ENCODE measurements at regions not wholly inside any gene's neighbourhood (a gene's known extent, or its start where the extent isn't known, plus 50 kb on each side); places are given as distances from the start of the nearest gene placed in this dataset.

DNA sequence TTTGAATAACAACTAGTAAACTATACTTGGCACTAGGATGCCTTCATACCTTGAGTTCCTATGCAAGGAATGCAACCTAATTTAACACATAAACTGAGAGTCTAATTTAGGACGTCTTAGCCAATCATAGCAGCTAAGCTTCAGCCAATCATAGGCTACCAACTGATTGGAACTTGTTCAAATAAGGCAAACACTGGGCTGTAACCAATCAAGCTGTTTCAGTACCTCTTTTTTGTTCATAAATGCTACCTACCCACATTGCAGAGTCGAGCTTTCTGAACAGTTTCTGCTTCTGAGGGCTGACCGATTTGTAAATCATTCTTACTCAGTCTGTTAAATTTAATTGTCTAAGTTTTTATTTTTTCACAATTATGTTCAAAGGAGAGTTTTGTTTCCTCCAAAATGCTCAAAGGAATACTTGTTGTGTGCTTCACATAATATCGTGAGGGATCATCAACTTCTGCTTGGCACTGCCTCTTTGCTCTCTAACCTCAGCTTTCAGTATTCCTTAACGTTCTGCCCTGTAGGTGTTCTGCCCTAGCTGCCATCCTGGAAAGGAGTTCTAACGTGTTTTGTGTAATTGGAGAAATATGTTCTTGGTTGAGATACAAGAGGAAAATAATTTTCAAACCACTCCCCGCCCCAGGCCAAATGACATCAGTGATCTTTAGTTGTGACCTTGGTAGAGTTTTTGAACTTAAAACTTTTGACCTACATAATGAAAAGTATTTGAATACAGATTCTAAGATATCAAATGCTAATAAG, 380.4 kb upstream of the MIS18BP1 start:
- no peaks in the 10 kb centered on the region for H3K4me1 ChIP-seq (ENCODE audit: insufficient read depth, insufficient read length)
- DNase-seq (ENCODE audit: low read depth, low spot score): no peak
- H3K9me3 ChIP-seq (ENCODE audit: insufficient read depth, low read length): no peaks in the 10 kb centered on the region; the same call in 1 of the 2 replicates

DNA sequence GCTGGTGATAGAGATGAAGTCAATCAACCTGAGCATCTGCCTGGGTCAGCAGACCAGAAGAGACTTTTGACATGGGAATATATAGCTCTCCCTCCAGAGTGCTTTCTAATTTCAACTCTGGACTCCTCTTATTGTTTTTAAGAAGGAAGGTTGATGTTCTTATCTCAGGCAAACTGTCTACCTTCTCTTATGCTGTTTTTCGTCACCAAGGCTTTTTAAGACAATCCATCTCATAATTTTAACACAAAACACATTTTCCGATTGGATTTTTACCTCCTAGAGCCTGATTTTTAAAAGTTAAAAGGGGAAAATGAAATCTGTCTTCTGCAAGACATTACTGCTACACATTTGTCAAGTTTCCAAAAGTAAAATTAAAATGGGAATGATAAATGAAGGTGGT, 368.7 kb upstream of the MIS18BP1 start:
- Histone ChIP-seq H3K4me1 (ENCODE audit: insufficient read depth, insufficient read length) (no peaks in the 10 kb centered on the region), H3K36me3 (ENCODE audit: insufficient read depth, insufficient read length, low read length) (no peaks in the 10 kb centered on the region), H3K27me3 (ENCODE audit: insufficient read depth, insufficient read length) (no peaks in the 10 kb centered on the region), H3K9ac (ENCODE audit: insufficient read length, low read depth) (no peak overlapping the region), H3K9me3 (ENCODE audit: insufficient read depth, low read length) (no peaks in the 10 kb centered on the region), H3K4me3 (ENCODE audit: insufficient read length, low read depth) (no peak overlapping the region)
- DNase-seq (ENCODE audit: low read depth, low spot score): no peak
- TF ChIP-seq YY1 (IDR thresholded peaks at IDR 0.05; ENCODE audit: insufficient read depth, insufficient read length) (no peak), SUZ12 (IDR thresholded peaks at IDR 0.05; ENCODE audit: extremely low read depth, insufficient read depth, insufficient read length) (no peak), ZNF274 (IDR thresholded peaks at IDR 0.05; ENCODE audit: low read depth, low read length) (no peak)

More for the DNA sequence above, 380.4 kb upstream of the MIS18BP1 start:
- Histone ChIP-seq H3K4me3 (ENCODE audit: insufficient read length, low read depth) (no peak overlapping the region), H3K9ac (ENCODE audit: insufficient read length, low read depth) (no peak overlapping the region), H3K36me3 (ENCODE audit: insufficient read depth, insufficient read length, low read length) (no peaks in the 10 kb centered on the region), H3K27me3 (ENCODE audit: insufficient read depth, insufficient read length) (no peaks in the 10 kb centered on the region)
- TF ChIP-seq SUZ12 (IDR thresholded peaks at IDR 0.05; ENCODE audit: extremely low read depth, insufficient read depth, insufficient read length): no peak
- TF ChIP-seq YY1 (IDR thresholded peaks at IDR 0.05; ENCODE audit: insufficient read depth, insufficient read length): no peak
- TF ChIP-seq ZNF274 (IDR thresholded peaks at IDR 0.05; ENCODE audit: low read depth, low read length): no peak

DNA sequence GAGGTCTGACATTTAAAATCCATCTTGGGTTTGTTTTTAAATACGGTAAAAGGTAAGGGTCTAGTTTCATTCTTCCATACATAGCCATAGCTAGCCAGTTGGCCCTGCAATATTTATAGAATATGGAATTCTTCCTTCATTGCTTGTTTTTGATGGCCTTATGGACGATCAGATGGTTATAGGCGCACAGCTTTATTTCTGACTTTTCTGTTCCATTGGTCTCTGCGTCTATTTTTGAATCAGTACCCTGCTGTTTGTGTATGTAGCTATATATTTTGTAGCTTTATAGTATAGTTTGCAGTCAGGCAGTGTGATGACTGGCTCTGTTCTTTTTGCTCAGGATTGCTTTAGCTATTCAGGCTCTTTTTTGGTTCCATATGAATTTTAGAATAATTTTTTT, 366.8 kb upstream of the MIS18BP1 start:
- TF ChIP-seq SUZ12 (IDR thresholded peaks at IDR 0.05; ENCODE audit: extremely low read depth, insufficient read depth, insufficient read length): no peak
- no peak for TF ChIP-seq ZNF274 (IDR thresholded peaks at IDR 0.05; ENCODE audit: low read depth, low read length)
- no peak for TF ChIP-seq YY1 (IDR thresholded peaks at IDR 0.05; ENCODE audit: insufficient read depth, insufficient read length)
- no peak overlapping the region for H3K9ac ChIP-seq (ENCODE audit: insufficient read length, low read depth)
- no peak for DNase-seq (ENCODE audit: low read depth, low spot score)
- H3K36me3 ChIP-seq (ENCODE audit: insufficient read depth, insufficient read length, low read length): no peaks in the 10 kb centered on the region
- no peaks in the 10 kb centered on the region for H3K4me1 ChIP-seq (ENCODE audit: insufficient read depth, insufficient read length)
- H3K27me3 ChIP-seq (ENCODE audit: insufficient read depth, insufficient read length): no peaks in the 10 kb centered on the region
- H3K4me3 ChIP-seq (ENCODE audit: insufficient read length, low read depth): no peak overlapping the region
- no peaks in the 10 kb centered on the region for H3K9me3 ChIP-seq (ENCODE audit: insufficient read depth, low read length)

DNA sequence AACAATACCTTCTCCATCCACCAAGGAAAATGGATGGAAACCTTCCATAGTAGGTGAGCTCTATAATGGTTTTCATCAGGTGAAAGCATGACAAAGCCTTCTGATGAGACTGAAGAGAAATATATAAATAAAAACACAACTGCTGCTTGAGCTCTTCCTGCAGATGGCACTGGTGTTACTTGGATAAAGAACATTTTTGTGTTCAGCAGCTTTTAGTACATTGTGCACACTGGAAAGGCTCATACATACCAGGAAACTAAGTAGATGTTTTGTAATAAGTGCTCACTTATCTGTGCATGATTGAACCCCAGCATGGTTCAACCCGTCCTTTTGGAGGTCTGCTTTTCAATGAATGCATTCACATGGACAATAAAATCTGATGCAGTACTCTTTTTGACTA, 357.3 kb upstream of the MIS18BP1 start:
- no peak for TF ChIP-seq SUZ12 (IDR thresholded peaks at IDR 0.05; ENCODE audit: extremely low read depth, insufficient read depth, insufficient read length)
- no peak for TF ChIP-seq ZNF274 (IDR thresholded peaks at IDR 0.05; ENCODE audit: low read depth, low read length)
- TF ChIP-seq YY1 (IDR thresholded peaks at IDR 0.05; ENCODE audit: insufficient read depth, insufficient read length): no peak
- H3K9ac ChIP-seq (ENCODE audit: insufficient read length, low read depth): no peak overlapping the region
- DNase-seq (ENCODE audit: low read depth, low spot score): no peak
- H3K36me3 ChIP-seq (ENCODE audit: insufficient read depth, insufficient read length, low read length): no peaks in the 10 kb centered on the region
- H3K9me3 ChIP-seq (ENCODE audit: insufficient read depth, low read length): no peaks in the 10 kb centered on the region
- no peaks in the 10 kb centered on the region for H3K4me1 ChIP-seq (ENCODE audit: insufficient read depth, insufficient read length)
- no peaks in the 10 kb centered on the region for H3K27me3 ChIP-seq (ENCODE audit: insufficient read depth, insufficient read length)
- no peak overlapping the region for H3K4me3 ChIP-seq (ENCODE audit: insufficient read length, low read depth)

DNA sequence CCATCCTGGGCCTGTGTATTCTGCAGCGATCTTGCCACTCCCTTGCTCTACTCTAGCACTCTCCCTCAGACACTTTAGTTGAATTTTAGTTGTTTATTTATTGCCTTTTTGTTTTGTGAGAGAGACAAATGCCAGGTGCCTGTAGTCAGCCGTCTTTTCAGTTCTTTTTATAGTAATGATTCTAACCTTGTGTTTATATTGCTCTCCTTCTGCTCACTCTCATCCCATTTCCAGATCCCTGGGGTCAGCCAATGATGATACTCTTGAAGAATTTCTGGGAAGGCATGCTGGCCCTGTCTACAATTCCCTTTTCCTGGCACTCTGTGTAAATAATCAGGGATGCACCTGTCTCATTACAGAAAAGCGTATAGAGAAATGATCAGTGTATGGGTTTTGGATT, 334.1 kb upstream of the MIS18BP1 start:
- no peak for TF ChIP-seq SUZ12 (IDR thresholded peaks at IDR 0.05; ENCODE audit: extremely low read depth, insufficient read depth, insufficient read length)
- TF ChIP-seq YY1 (IDR thresholded peaks at IDR 0.05; ENCODE audit: insufficient read depth, insufficient read length): no peak
- TF ChIP-seq ZNF274 (IDR thresholded peaks at IDR 0.05; ENCODE audit: low read depth, low read length): no peak
- H3K4me3 ChIP-seq (ENCODE audit: insufficient read length, low read depth): no peak overlapping the region
- no peaks in the 10 kb centered on the region for H3K4me1 ChIP-seq (ENCODE audit: insufficient read depth, insufficient read length)
- DNase-seq (ENCODE audit: low read depth, low spot score): no peak
- no peaks in the 10 kb centered on the region for H3K9me3 ChIP-seq (ENCODE audit: insufficient read depth, low read length)
- no peaks in the 10 kb centered on the region for H3K36me3 ChIP-seq (ENCODE audit: insufficient read depth, insufficient read length, low read length)
- H3K27me3 ChIP-seq (ENCODE audit: insufficient read depth, insufficient read length): no peaks in the 10 kb centered on the region
- H3K9ac ChIP-seq (ENCODE audit: insufficient read length, low read depth): no peak overlapping the region

DNA sequence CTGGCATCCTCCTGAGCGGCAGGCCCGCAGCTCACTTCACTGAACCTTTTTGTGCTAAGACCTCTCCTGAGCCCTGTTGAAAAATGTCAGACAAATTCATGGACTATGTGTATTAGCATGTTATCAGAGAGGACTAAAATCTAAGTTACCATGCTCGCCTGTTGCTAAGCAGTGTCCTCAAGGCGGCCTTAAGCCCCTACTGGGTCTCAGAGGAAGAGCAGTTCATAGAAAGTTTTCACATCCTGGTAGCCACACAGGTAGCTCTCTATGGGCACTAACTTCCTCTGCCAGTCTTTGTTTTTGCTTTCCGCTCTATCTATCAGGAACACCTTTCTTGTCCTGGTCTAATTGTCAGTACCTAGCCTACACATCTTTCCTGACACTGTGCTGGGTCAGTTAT, 306.6 kb upstream of the MIS18BP1 start:
- no peaks in the 10 kb centered on the region for H3K9me3 ChIP-seq (ENCODE audit: insufficient read depth, low read length)
- no peak for DNase-seq (ENCODE audit: low read depth, low spot score)
- no peak overlapping the region for H3K4me3 ChIP-seq (ENCODE audit: insufficient read length, low read depth)
- H3K9ac ChIP-seq (ENCODE audit: insufficient read length, low read depth): no peak overlapping the region
- TF ChIP-seq ZNF274 (IDR thresholded peaks at IDR 0.05; ENCODE audit: low read depth, low read length): no peak
- no peak for TF ChIP-seq YY1 (IDR thresholded peaks at IDR 0.05; ENCODE audit: insufficient read depth, insufficient read length)
- no peak for TF ChIP-seq SUZ12 (IDR thresholded peaks at IDR 0.05; ENCODE audit: extremely low read depth, insufficient read depth, insufficient read length)
- no peaks in the 10 kb centered on the region for H3K27me3 ChIP-seq (ENCODE audit: insufficient read depth, insufficient read length)
- H3K4me1 ChIP-seq (ENCODE audit: insufficient read depth, insufficient read length): no peaks in the 10 kb centered on the region
- no peaks in the 10 kb centered on the region for H3K36me3 ChIP-seq (ENCODE audit: insufficient read depth, insufficient read length, low read length)

DNA sequence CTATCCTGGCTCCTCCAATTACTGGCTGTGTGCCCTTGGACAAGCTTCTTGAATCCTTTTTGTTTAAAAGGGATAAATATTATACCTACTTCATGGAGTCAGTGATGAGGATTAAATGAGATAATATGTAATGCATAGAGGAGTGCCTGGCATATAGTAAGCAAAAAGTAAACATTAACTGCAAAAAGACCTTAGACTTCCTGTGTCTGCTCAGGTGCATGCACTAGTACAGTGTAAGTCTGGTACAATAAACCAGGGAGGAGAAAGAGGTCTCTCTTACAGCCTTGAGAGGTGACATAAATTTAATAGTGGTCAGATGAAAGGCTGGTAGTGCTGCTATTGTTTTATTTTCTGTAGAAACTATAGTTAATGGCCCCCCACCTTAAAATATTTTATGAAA, 305.2 kb upstream of the MIS18BP1 start:
- Histone ChIP-seq H3K9me3 (ENCODE audit: insufficient read depth, low read length) (no peaks in the 10 kb centered on the region), H3K4me3 (ENCODE audit: insufficient read length, low read depth) (no peak overlapping the region), H3K9ac (ENCODE audit: insufficient read length, low read depth) (no peak overlapping the region), H3K4me1 (ENCODE audit: insufficient read depth, insufficient read length) (no peaks in the 10 kb centered on the region), H3K36me3 (ENCODE audit: insufficient read depth, insufficient read length, low read length) (no peaks in the 10 kb centered on the region), H3K27me3 (ENCODE audit: insufficient read depth, insufficient read length) (no peaks in the 10 kb centered on the region)
- TF ChIP-seq SUZ12 (IDR thresholded peaks at IDR 0.05; ENCODE audit: extremely low read depth, insufficient read depth, insufficient read length) (no peak), ZNF274 (IDR thresholded peaks at IDR 0.05; ENCODE audit: low read depth, low read length) (no peak), YY1 (IDR thresholded peaks at IDR 0.05; ENCODE audit: insufficient read depth, insufficient read length) (no peak)
- no peak for DNase-seq (ENCODE audit: low read depth, low spot score)
